H9 (cell line): ENCODE measurements at regions not wholly inside any gene's neighbourhood (a gene's known extent, or its start where the extent isn't known, plus 50 kb on each side); places are given as distances from the start of the nearest gene placed in this dataset.

Experiments
- DNase-seq: peaks from one replicate; pipeline ENCODE4 v3.0.0-alpha.2; 2017
- H2AFZ ChIP-seq: one replicate; pipeline ENCODE4 v1.6.1; 2013; ENCODE audit warnings: mild to moderate bottlenecking, low read length, control low read depth, moderate library complexity
- H2AK5ac ChIP-seq: 2 replicates; pipeline ENCODE4 v1.6.1; 2013; ENCODE audit warnings: low read length, control low read depth, mixed read lengths; ENCODE audit not compliant: insufficient read length
- H2BK120ac ChIP-seq: one replicate; pipeline ENCODE4 v1.6.1; 2013; ENCODE audit warnings: low read depth, mild to moderate bottlenecking, low read length, control low read depth, inconsistent platforms; ENCODE audit not compliant: poor library complexity, severe bottlenecking
- H2BK12ac ChIP-seq: 2 replicates; pipeline ENCODE4 v1.6.1; 2013; ENCODE audit warnings: low read length, control low read depth, mixed read lengths, low read depth; ENCODE audit not compliant: insufficient read length
- H2BK15ac ChIP-seq: 2 replicates; pipeline ENCODE4 v1.6.1; 2013; ENCODE audit warnings: low read depth, low read length, control low read depth
- H2BK20ac ChIP-seq: one replicate; pipeline ENCODE4 v1.6.1; 2013; ENCODE audit warnings: low read depth, mild to moderate bottlenecking, low read length, control low read depth, inconsistent platforms; ENCODE audit not compliant: poor library complexity, severe bottlenecking
- H2BK5ac ChIP-seq: 2 replicates; pipeline ENCODE4 v1.6.1; 2013; ENCODE audit warnings: low read length, control low read depth, mixed read lengths; ENCODE audit not compliant: insufficient read length
- H3K14ac ChIP-seq: 2 replicates; pipeline ENCODE4 v1.6.1; 2013; ENCODE audit warnings: low read length, control low read depth; ENCODE audit not compliant: insufficient read depth
- H3K18ac ChIP-seq: 2 replicates; pipeline ENCODE4 v1.6.1; 2013; ENCODE audit warnings: low read depth, mild to moderate bottlenecking, mixed read lengths, low read length, control low read depth; ENCODE audit not compliant: insufficient read length
- H3K23ac ChIP-seq: 2 replicates; pipeline ENCODE4 v1.6.1; 2013; ENCODE audit warnings: low read length, control low read depth, mixed read lengths, low read depth; ENCODE audit not compliant: insufficient read length
- H3K23me2 ChIP-seq: 2 replicates; pipeline ENCODE4 v1.6.1; 2013; ENCODE audit warnings: low read depth, mild to moderate bottlenecking, mixed read lengths, low read length, control low read depth; ENCODE audit not compliant: insufficient read length, poor library complexity, severe bottlenecking
- H3K27ac ChIP-seq: 2 replicates; pipeline ENCODE4 v1.5.1; 2013; ENCODE audit warnings: low read length, control low read depth, mixed read lengths, low read depth; ENCODE audit not compliant: insufficient read length
- H3K27me3 ChIP-seq: 2 replicates; pipeline ENCODE4 v1.6.1; 2013; ENCODE audit warnings: low read length, control low read depth, inconsistent platforms; ENCODE audit not compliant: insufficient read depth
- H3K4ac ChIP-seq: 2 replicates; pipeline ENCODE4 v1.6.1; 2013; ENCODE audit warnings: low read depth, mild to moderate bottlenecking, control low read depth, inconsistent platforms, low read length, moderate library complexity
- H3K4me1 ChIP-seq: 2 replicates; pipeline ENCODE4 v1.6.1; 2013; ENCODE audit warnings: low read length, control low read depth, inconsistent platforms; ENCODE audit not compliant: insufficient read depth
- H3K4me2 ChIP-seq: 2 replicates; pipeline ENCODE4 v1.6.1; 2013; ENCODE audit warnings: low read length, control low read depth, mixed read lengths; ENCODE audit not compliant: insufficient read length, insufficient read depth
- H3K56ac ChIP-seq: 2 replicates; pipeline ENCODE4 v1.6.1; 2013; ENCODE audit warnings: low read depth, mild to moderate bottlenecking, mixed read lengths, low read length, control low read depth; ENCODE audit not compliant: insufficient read length
- H3K79me1 ChIP-seq: 2 replicates; pipeline ENCODE4 v1.6.1; 2013; ENCODE audit warnings: low read depth, mild to moderate bottlenecking, moderate library complexity, low read length, control low read depth, inconsistent platforms; ENCODE audit not compliant: insufficient read depth, poor library complexity, severe bottlenecking
- H3K79me2 ChIP-seq: 2 replicates; pipeline ENCODE4 v1.6.1; 2013; ENCODE audit warnings: low read length, control low read depth, inconsistent platforms; ENCODE audit not compliant: insufficient read depth
- H3K9ac ChIP-seq: 2 replicates; pipeline ENCODE4 v1.6.1; 2013; ENCODE audit warnings: low read length, control low read depth, mixed read lengths; ENCODE audit not compliant: insufficient read length; ENCODE audit errors: extremely low read depth
- H3K9me3 ChIP-seq: one replicate; pipeline ENCODE4 v1.6.1; 2013; ENCODE audit warnings: low read depth, low read length, inconsistent platforms; ENCODE audit not compliant: control insufficient read depth
- H3T11ph ChIP-seq: one replicate; pipeline ENCODE4 v1.6.1; 2013; ENCODE audit warnings: mild to moderate bottlenecking, low read length, control low read depth, inconsistent platforms
- H4K20me1 ChIP-seq: one replicate; pipeline ENCODE4 v1.6.1; 2013; ENCODE audit not compliant: control insufficient read depth, insufficient read length, insufficient read depth
- H4K5ac ChIP-seq: 2 replicates; pipeline ENCODE4 v1.6.1; 2013; ENCODE audit warnings: low read depth, mild to moderate bottlenecking, mixed read lengths, low read length, control low read depth; ENCODE audit not compliant: insufficient read length
- H4K8ac ChIP-seq: replicated peaks from 2 replicates; pipeline ENCODE4 v1.6.1; 2013; ENCODE audit warnings: low read length, control low read depth, mixed read lengths, low read depth; ENCODE audit not compliant: insufficient read length
- H4K91ac ChIP-seq: 2 replicates; pipeline ENCODE4 v1.6.1; 2013; ENCODE audit warnings: low read depth, mild to moderate bottlenecking, moderate library complexity, mixed read lengths, low read length, control low read depth; ENCODE audit not compliant: insufficient read length
- H3K27ac Mint-ChIP-seq, 3 experiments: 2 replicates in 2 of 3; 3 replicates in 1 of 3; pipeline ENCODE4 v1.8.0; 2020 to 2021; ENCODE audit warnings: mixed read lengths in 3 of 3, mild to moderate bottlenecking in 1 of 3, moderate library complexity in 1 of 3
- H3K27me3 Mint-ChIP-seq: 2 replicates; pipeline ENCODE4 v1.8.0; 2021; ENCODE audit warnings: low read depth, mild to moderate bottlenecking, moderate library complexity, mixed read lengths
- H3K36me3 Mint-ChIP-seq, 3 experiments: 2 replicates in 2 of 3; 3 replicates in 1 of 3; pipeline ENCODE4 v1.8.0; 2020 to 2021; ENCODE audit warnings: low read depth in 3 of 3, mixed read lengths in 3 of 3; ENCODE audit not compliant: insufficient read depth in 1 of 3
- H3K4me1 Mint-ChIP-seq, 2 experiments: 2 replicates each; pipeline ENCODE4 v1.8.0; 2020; ENCODE audit warnings: mixed read lengths in 2 of 2
- H3K4me3 Mint-ChIP-seq, 2 experiments: 2 replicates in 1 of 2; 3 replicates in 1 of 2; pipeline ENCODE4 v1.8.0; 2020 to 2021; ENCODE audit warnings: mild to moderate bottlenecking in 2 of 2, mixed read lengths in 2 of 2, moderate library complexity in 1 of 2
- H3K9me3 Mint-ChIP-seq, 2 experiments: 2 replicates in 1 of 2; 3 replicates in 1 of 2; pipeline ENCODE4 v1.8.0; 2020; ENCODE audit warnings: mild to moderate bottlenecking in 2 of 2, mixed read lengths in 2 of 2, moderate library complexity in 1 of 2
- WGBS: extraction: QIAGEN DNeasy Blood & Tissue Kit; methylation state at CpG from one replicate; pipeline ENCODE4 v1.1.7; 2013; ENCODE audit warnings: missing lambda C conversion rate, low lambda C conversion rate, mixed read lengths; ENCODE audit not compliant: insufficient read length; ENCODE audit errors: extremely low coverage; 5-methylcytosine and 5-hydroxymethylcytosine counted together
- TF ChIP-seq, protein P1 (sequence below): fragments of 200-600 bp; sonication (generic); conservative IDR thresholded peaks from 3 replicates; pipeline ENCODE4 v1.8.0; 2021; ENCODE audit warnings: antibody characterized with exemption, mild to moderate bottlenecking

GRCh38 chr7:47028284-47028683 is 553.6 kb downstream of the TNS3 start:
- Mint-ChIP-seq H3K27ac (no peak overlapping the region), H3K4me1 (no peaks in the 10 kb centered on the region), H3K36me3 (no peaks in the 10 kb centered on the region; a peak in 1 of 7 replicates), H3K27me3 (no peaks in the 10 kb centered on the region), H3K4me3 (no peak overlapping the region), H3K9me3 (no peaks in the 10 kb centered on the region; a peak in 1 of 5 replicates)
- Histone ChIP-seq H3K23me2 (no peaks in the 10 kb centered on the region), H3K79me1 (no peaks in the 10 kb centered on the region), H4K8ac (no peak overlapping the region), H3K9me3 (no peaks in the 10 kb centered on the region), H2BK5ac (no peak overlapping the region), H3T11ph (no peak overlapping the region), H2BK120ac (no peak overlapping the region), H3K9ac (no peak overlapping the region), H3K27me3 (no peaks in the 10 kb centered on the region), H3K4me1 (no peaks in the 10 kb centered on the region), H3K14ac (no peak overlapping the region), H3K56ac (no peak overlapping the region), H4K5ac (no peak overlapping the region), H2BK20ac (no peak overlapping the region), H3K4me2 (no peak overlapping the region), H3K18ac (no peak overlapping the region), H2BK15ac (no peak overlapping the region), H2AFZ (no peak overlapping the region), H2BK12ac (no peak overlapping the region), H3K4ac (no peak overlapping the region), H2AK5ac (no peak overlapping the region), H3K27ac (no peak overlapping the region), H3K23ac (no peak overlapping the region), H4K20me1 (no peaks in the 10 kb centered on the region), H4K91ac (no peak overlapping the region), H3K79me2 (no peaks in the 10 kb centered on the region)
- no CpG with 5 or more reads among the region's 3 CpGs for WGBS
- DNase-seq: no peak
- TF ChIP-seq, protein P1, sequence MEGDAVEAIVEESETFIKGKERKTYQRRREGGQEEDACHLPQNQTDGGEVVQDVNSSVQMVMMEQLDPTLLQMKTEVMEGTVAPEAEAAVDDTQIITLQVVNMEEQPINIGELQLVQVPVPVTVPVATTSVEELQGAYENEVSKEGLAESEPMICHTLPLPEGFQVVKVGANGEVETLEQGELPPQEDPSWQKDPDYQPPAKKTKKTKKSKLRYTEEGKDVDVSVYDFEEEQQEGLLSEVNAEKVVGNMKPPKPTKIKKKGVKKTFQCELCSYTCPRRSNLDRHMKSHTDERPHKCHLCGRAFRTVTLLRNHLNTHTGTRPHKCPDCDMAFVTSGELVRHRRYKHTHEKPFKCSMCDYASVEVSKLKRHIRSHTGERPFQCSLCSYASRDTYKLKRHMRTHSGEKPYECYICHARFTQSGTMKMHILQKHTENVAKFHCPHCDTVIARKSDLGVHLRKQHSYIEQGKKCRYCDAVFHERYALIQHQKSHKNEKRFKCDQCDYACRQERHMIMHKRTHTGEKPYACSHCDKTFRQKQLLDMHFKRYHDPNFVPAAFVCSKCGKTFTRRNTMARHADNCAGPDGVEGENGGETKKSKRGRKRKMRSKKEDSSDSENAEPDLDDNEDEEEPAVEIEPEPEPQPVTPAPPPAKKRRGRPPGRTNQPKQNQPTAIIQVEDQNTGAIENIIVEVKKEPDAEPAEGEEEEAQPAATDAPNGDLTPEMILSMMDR: no peak
